HG02884 (cell line): ENCODE measurements at regions not wholly inside any gene's neighbourhood (a gene's known extent, or its start where the extent isn't known, plus 50 kb on each side); places are given as distances from the start of the nearest gene placed in this dataset.
A peak's percentile ranks its signal among the peaks of the same experiment; 100 is the strongest.

ENCODE experiments used
- ATAC-seq: cut with Tn5 transposase; IDR thresholded peaks from one replicate; pipeline ENCODE4 v1.9.1; 2021; ENCODE audit warnings: mild to moderate bottlenecking, moderate library complexity; ENCODE audit not compliant: unreplicated experiment

DNA sequence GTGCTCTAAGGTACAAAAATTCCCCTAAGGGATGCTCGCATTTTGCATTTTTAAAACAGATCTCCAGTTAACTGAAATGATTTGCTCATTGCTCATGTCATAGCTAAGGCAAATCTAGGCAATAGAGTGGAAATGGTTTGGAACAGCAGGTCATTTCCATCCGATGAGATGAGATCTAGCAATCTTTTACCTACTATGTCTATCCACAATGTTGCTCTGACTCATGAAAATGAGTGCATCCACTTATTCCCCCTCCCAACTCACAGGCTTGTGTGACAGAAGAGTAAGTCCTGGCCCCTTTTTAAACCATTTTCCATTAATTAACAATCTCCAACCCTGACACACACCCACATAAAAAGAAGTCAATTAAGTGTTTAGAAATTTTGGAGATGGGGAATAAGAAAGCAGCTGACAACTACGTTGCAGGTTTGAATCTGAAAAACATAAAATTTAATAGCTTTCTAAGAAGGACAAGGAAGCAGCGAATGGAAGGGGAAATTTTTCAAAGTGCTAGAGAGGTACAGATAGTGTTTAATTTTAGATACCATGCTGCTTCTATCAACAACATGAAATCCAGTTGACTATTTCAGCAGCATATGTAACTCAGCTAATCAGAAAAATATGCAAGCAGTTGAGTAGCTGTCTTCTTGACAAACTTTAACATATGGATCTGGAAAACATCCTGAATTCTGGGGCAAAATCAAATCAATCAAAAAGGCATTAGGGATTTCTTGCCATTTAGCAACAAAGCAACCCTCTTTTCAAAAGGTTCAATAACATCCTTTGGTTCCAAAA, 112.0 kb downstream of the TMCO5A start:
- no peak for ATAC-seq

DNA sequence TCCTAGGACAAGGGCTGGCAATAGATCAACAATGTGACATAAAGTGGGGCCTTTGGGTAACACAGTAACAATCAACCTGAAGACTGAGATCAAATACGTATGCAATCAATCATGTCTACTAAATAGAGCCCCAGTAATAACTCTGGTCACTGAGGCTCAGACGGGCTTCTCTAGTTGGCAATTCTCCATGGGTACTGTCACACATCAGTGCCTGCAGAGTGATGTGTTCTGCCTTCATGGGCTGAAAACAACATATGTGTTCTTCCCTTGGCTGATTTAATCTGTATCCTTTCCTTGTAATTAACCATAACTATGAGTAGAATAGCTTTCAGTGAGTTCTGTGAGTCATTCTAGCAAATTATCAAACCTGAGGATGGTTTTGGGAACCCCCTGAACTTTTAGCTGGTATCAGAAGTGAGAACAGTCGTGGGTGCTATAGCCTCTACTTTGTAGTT, 113.6 kb downstream of the TMCO5A start:
- ATAC-seq, result peak; percentile 66

DNA sequence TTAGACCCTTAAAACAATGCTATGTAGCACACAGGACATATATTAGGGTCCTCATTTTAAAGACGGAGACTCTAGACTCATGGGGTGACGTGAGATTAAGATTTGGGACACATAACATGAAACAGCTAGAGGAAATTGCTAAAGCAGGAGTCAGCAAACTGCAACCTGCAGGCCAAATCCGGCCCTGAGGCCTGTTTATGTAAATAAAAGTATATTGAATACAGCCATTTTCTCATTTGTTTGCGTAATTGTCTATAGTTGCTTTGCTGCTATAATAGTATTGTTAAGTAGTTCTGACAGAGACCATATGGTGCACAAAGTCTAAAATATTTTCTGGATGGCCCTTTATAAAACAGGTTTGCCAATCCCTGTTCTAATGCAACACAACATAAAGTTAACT, 115.5 kb downstream of the TMCO5A start:
- no peak for ATAC-seq

DNA sequence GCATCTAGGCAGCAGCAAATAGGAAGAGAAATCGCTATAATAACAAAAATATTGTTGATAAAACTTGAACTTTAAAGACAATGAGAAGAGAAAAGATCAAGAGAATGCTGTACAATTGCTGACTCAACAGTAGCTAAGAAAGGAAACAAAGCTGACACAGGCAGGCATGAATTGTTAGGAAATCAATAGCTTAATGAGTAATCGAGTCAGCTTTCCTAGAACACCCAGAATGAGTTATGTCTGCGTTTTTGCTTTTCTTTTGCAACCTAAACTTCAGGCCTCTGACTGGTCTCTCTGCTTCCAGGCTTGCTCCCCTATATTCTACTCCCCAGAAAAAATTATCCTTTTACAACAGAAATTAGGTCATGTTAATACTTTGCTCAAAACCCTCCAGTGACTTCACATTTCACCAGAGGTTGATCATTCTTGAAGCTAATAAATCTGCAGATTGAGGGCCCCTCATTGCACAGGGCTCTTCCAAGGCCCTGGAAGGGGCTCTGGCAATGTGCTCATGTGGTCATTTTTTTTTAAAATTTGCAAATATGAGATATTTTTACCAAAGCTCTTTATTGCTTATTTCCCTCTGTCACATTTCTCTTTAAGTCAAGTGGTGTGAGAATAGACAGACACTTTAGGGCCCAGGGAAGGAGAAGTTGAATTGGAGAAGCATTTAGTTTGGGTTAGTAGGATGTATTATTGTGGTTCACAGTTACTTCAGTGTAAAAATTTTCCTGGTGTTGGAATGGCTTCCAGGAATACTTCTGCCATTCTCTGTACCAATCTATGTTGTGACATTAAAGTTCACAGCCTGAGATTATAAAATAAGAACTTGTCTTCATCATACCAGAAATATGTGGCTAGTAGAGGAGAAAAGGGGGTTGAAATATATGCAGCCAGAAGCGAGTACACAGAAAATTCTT, 116.3 kb downstream of the TMCO5A start:
- ATAC-seq, result no peak

DNA sequence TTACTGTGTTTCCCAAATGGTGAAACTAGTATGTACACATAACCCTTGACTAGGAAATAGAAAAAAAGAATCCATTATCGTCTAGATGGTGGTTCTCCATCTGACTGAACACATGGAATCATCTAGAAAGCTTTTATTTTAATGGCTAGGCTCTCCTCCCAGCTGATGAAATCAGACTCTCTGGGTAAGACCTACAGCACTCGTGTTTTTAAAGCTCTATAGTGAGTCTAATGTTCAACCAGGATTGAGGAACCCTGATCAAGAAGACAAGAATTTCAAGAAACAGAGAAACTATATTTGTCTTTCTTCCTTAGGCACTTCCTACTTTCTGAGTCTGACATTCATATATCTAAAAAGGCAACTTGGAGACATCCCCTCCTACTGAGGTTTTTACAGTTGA, 118.8 kb downstream of the TMCO5A start:
- ATAC-seq, result no peak

DNA sequence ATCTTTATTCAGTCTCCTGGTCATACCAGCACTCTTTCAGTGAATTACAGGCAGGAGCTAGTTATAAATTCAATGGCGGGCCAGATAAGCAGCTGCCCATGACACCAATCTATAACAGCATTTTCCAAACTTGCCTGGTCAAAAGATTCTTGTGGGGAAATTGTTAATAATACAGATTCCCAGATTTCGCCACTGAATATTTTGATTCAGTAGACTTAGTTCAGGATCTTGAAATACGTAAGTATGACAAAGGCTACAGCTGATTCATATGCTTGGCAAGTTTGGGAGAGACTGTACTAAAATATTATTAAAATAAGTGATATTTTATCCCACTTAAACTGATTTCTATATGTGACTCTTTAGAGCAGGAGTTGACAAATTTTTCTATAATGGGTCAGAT, 119.3 kb downstream of the TMCO5A start:
- ATAC-seq, result no peak

DNA sequence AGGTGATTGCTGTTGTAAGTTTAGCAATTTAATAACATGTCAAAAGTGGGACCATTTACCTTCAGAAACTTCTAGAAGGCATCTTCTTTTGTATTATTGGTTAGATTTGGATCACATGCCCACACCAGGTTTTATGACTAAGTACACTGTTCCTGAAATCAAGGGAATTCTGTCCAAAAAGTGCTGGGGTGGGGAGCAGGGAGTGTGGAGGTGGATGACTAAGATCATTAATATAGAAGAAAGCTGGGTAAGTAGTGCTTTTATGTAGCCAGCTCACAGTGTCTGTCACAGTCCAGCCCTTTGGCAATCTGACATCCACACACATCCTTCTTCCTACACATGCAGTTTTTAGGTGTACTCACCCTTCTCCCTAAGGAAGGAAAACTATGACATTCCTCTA, 120.0 kb downstream of the TMCO5A start:
- no peak for ATAC-seq

DNA sequence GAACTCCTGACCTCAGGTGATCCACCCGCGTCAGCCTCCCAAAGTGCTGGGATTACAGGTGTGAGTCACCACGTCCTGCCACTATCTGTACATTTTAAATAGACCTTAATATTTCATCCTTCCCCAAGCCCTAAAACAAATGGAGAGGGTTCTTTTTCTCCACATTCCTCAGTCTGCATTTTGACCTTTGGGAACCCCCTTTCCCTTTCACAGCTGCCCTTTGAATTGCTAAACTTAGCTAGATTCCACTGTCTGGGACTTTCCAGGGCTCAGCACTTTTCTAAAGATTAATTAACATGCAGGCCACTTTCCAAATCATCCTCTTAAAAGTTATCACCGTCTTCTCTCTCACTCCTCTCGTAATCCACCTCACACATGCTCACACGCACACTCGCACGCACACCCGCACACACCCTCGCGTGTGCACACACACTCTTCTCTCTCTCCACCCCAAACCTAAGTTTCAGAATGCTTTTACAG, 124.2 kb downstream of the TMCO5A start:
- no peak for ATAC-seq

DNA sequence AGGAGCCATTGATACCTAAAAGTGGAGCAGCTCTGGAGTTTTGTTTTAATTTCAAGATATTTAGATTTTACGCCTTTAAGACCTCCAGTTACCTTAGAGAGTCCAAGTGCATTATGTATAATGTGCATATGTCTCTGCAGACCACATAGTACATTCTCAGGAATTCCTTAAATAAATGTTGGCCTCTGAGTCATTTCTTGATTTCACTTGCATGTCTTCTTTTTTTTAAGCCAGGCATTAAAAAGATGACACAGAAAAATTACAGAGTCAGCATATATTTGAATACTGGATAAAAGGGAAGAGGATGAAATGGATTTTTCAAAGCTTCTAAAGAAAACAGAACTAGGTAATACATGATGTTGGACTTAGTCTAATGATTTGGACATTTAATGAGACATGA, 125.2 kb downstream of the TMCO5A start:
- ATAC-seq, result peak; percentile 66

DNA sequence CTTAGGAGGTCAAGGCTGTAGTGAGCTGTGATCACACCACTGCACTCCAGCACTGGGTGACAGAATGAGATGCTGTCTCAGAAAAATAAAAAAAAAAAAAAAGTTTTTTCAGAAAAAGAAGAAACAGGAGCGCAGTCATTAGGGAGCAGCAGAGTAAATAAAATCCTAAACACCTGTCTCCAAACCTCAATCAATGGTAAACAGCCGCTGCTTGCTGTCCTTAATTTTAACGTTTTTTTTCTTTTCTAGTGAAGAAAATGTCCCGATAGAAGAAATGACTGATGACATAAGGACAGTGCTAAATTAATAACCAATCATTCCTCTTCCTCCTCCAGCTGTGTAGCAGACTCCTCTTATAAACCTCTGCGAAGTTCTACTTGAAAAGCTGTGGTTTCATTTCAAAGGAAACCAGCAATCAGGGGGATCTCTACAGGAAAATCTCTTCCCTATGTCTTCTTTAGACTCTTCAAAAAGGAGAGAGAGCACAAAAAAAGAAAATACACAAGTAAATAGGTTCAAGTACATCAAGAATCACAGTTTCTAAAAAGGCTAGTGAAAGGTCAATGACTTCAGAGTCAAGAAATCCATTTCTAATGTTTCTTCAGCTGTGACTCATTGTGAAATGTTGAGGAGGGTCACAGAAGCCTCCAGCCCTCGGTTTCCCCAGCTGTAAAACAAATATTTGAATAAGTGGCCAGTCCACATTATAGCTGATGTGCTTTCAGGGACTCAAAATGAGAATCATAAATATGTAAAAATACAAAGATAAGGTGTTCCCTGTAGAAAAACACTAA, 127.6 kb downstream of the TMCO5A start:
- ATAC-seq, result no peak

DNA sequence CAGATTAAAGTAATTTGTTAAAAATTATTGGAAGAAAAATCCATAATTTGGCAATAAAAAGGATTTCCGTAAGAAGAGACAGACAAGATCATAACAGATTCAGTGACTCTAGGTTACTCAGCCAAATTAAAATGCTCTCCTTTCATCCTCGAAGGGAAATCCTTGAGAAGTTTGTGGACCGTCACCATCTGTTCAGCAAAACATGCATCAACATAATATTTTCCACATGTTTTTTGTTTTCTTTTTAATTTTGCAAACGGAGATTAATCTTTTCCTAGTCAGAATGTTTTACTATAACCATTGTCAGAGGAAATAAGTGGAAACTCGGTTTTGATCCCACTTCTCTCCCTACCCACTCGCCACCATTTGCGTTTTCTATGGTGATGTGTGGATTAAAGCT, 128.3 kb downstream of the TMCO5A start:
- no peak for ATAC-seq

DNA sequence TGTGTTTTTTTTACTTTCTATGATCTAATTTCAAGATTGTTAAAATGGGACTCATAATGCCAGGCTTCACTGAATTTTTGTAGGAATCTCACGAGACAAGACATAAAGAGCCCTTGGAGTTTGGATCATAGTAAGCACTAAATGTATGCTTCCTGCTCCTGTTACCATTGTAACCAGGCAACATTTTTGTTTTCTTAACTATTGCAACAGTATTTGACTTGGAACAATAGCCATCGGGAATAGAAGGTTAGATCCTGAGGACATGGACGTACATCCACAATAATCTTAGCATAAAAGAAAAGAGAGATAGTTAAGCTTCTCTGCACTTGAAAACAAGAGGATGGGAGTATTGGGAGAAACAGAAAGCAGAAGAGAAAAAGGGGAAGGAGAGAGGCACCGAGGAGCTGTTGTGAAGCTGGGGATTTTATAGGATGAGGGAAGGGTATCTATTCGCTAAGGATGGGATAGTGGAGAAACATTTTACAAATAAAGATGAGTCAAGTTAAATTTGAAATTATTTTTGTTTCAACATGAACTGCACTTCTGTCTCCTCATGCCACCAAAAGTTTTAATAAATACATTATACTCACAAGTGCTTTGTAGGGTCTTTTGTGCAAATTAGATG, 131.4 kb downstream of the TMCO5A start:
- ATAC-seq, result no peak

DNA sequence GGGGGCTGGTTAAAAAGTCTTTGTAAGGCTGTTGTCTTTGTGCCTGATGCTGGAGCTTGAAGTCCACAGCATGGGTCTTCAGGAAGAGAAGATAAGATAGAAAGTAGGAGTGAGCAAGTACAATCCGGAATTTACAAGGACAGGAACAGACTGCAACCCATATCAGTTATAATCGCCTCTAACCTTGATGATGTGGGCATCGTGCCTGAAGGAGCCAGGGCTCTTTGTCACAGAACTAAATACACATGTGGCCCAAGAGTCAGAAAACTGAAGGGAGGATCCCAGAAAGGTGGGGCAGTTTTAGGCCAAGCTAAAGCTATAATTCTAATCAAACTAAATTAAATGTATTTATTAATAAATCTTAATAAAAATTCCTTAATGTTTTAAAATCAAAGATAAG, 132.2 kb downstream of the TMCO5A start:
- ATAC-seq, result no peak

DNA sequence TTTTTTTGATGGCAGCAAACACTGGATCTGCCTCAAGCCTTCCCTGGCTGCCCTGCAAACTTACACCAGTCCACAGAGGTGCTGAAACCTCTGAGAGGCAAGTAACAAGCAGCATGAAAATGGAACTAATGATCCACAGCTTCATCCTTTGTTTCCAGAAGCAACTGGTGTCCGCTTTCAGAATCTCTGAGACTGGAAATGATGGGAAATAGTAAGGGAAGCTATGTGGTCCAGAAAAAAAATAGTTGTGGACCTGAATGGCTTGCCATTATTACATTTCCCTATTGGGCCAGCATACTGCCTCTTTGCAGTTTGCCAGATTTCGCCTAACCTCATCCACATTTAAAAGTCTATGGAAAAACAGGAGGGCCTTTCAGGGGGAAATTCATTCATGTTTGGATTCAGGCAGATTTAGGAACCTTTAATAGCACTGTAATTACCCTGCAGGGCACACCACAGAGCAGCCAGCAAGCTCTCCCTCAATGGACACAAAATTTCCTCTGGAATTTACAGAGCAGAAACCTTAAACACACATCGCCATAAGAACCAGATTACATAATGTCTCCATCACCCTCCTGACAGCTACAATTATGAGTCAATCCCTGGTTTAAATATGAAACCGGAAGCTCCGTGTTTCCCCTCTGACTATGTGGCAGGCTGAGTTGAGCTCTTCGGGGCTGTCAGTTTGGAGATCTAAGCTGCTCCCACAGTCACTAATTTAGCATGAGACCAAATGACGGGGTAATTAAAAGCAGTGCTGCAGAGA, 134.4 kb downstream of the TMCO5A start:
- ATAC-seq, result peak; percentile 83

DNA sequence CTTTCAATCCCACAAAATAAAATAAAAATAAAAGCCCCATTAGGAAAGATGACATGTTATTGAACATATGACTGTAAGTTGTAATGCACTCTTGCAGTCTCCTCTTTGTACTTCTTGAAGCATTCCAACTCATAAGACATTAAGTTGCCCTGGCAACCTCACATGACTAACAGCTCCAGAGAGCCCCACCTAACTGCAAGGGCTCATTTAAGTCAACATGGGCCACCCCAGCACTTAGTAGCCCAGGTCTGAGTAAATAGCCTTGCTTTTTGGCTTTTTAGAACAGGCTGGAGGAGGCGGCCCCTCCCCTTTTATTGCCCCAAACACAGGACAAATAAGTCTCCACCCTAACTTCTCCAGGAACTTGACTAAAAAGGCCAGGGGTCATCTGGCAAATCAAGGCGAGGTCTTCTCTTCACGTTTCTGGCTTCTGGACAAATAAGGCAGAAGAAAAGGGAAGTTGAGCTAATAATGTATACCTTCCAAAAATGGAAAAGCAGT, 135.1 kb downstream of the TMCO5A start:
- ATAC-seq, result no peak

DNA sequence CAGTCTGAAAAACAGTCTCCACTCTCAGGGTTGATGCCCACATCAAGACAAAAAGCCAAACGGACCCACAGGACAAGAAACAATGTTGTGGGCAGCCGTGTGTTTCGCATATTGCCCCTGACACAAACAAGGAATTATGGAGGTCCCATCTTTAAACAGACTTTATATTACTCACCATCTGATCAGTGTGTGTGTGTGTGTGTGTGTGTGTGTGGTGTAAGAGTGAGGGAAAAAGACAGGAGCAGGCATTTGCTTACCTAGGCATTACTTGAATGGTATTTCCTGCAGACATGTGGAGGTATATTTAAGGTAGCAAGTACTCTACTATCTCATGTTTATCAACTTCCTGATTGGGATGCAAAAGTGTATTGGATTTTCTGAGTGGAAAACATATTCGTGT, 136.3 kb downstream of the TMCO5A start:
- no peak for ATAC-seq

DNA sequence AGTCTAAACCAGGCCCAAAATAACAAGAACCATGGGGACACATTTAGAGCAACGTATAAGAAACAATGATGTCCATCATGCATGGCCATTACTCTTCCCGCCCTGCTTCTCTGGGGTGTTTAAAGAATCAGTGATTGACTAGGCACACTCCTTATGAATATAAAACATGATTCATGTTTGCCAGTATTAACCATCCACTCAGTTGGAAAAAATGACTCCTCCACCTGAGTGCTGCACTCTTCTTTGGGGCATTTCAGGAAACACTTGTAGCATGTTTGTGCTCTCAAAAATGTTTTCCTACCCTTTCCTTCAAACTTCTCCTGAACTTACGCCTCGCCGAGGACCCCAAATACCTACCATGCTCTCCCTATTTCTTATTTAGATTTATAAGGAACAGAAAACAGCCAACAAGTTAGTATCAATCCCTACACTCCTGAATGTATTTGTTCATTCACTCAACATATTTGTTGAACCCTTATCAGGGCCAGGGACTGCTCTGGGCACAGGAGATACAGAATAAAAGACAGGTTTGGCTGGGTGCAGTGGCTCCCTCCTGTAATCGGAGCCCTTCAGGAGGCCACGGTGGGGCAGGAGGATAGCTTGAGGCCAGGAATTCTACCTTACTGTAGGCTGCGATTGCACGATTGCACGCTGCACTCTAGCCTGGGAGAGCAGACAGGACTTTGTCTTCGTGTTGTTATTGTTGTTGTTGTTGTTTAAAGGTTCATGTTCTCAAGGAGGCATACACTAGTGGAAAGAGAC, 137.0 kb downstream of the TMCO5A start:
- ATAC-seq, result no peak

DNA sequence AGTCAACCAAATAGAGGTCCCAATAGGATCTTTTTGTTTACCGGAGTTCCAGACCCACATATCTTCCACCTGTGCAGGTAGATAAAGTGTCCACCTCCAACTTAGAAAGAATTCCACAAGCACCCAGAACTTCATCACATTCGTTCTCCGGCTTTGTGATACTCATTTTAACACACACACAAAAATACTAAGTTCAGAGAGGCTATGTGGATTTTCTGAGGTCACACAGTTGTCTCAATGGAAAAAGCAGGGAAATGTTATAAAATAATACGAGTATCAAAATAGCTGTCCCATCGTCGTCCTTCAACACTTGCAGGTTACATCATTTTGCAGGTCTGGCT, 137.5 kb downstream of the TMCO5A start:
- ATAC-seq, result no peak
